Activated B cell treated with CpG ODN at 0.5 μM for 24 hours (primary cell): ENCODE measurements at regions not wholly inside any gene's neighbourhood (a gene's known extent, or its start where the extent isn't known, plus 50 kb on each side); places are given as distances from the start of the nearest gene placed in this dataset.

ENCODE experiments used
- ATAC-seq: fragments of 200-7000 bp; cut with Tn5 transposase; one replicate; pipeline ENCODE4 v1.10.0; 2021; ENCODE audit warnings: low read depth, mild to moderate bottlenecking, moderate library complexity
- CTCF ChIA-PET: fragments of 350-600 bp; sonication (Branson Sonifier 250); formaldehyde crosslinking; loops from one replicate; lab custom pipeline; 2021; ENCODE audit warnings: antibody characterized with exemption; lab: Charles Lee
- POLR2A ChIA-PET: fragments of 350-600 bp; sonication (Branson Sonifier 250); formaldehyde crosslinking; loops from one replicate; lab custom pipeline; 2021; ENCODE audit warnings: antibody characterized with exemption; lab: Charles Lee
- DNase-seq: peaks from one replicate; pipeline ENCODE4 v3.0.0; 2022
- H3K27ac Mint-ChIP-seq: one replicate; pipeline ENCODE4 v1.8.0; 2020; ENCODE audit warnings: mixed read lengths
- H3K27me3 Mint-ChIP-seq: one replicate; pipeline ENCODE4 v1.8.0; 2021; ENCODE audit warnings: mixed read lengths
- H3K36me3 Mint-ChIP-seq: one replicate; pipeline ENCODE4 v1.8.0; 2021; ENCODE audit warnings: low read depth, mixed read lengths
- H3K4me1 Mint-ChIP-seq: one replicate; pipeline ENCODE4 v1.8.0; 2021; ENCODE audit warnings: mixed read lengths
- H3K4me3 Mint-ChIP-seq: one replicate; pipeline ENCODE4 v1.8.0; 2020; ENCODE audit warnings: mild to moderate bottlenecking, mixed read lengths
- H3K9me3 Mint-ChIP-seq: one replicate; pipeline ENCODE4 v1.8.0; 2020; ENCODE audit warnings: mixed read lengths
- CTCF ChIP-seq: fragments of 200-600 bp; IDR thresholded peaks from one replicate; pipeline ENCODE4 v1.8.0; 2022; ENCODE audit warnings: antibody characterized with exemption, mild to moderate bottlenecking
- intact Hi-C: fragments of 100-400 bp; cut with micrococcal nuclease; formaldehyde crosslinking; loops from one replicate; pipeline ENCODE4 v1.15.1; 2024

- Mint-ChIP-seq H3K27ac (no peak overlapping the region), H3K9me3 (no peaks in the 10 kb centered on the region), H3K27me3 (no peaks in the 10 kb centered on the region), H3K4me1 (no peaks in the 10 kb centered on the region), H3K36me3 (no peaks in the 10 kb centered on the region), H3K4me3 (no peak overlapping the region)
- intact Hi-C loops = no loop called here
- no peak for DNase-seq
- ATAC-seq = no peak
- POLR2A ChIA-PET = no interaction called here
- CTCF ChIA-PET = no interaction called here
- no peak for TF ChIP-seq CTCF
Observed at GRCh38 chr1:232447125-232447524, 182.8 kb downstream of the SIPA1L2 start.

- ATAC-seq (no peak), DNase-seq (no peak)
- intact Hi-C loops = no loop called here
- TF ChIP-seq CTCF = no peak
- ChIA-PET CTCF (no interaction called here), POLR2A (no interaction called here)
- no peaks in the 10 kb centered on the region for H3K27me3 Mint-ChIP-seq
- H3K36me3 Mint-ChIP-seq = no peaks in the 10 kb centered on the region
- no peaks in the 10 kb centered on the region for H3K9me3 Mint-ChIP-seq
- H3K4me3 Mint-ChIP-seq = no peak overlapping the region
- H3K27ac Mint-ChIP-seq = no peak overlapping the region
- no peaks in the 10 kb centered on the region for H3K4me1 Mint-ChIP-seq
Observed at GRCh38 chr1:232445361-232446106, 184.4 kb downstream of the SIPA1L2 start.

GRCh38 chr1:232443372-232443771 is 186.6 kb downstream of the SIPA1L2 start:
- ChIA-PET CTCF (no interaction called here), POLR2A (no interaction called here)
- no peak for ATAC-seq
- intact Hi-C loops = no loop called here
- H3K36me3 Mint-ChIP-seq = no peaks in the 10 kb centered on the region
- no peak for DNase-seq
- H3K4me1 Mint-ChIP-seq = no peaks in the 10 kb centered on the region
- H3K27me3 Mint-ChIP-seq = no peaks in the 10 kb centered on the region
- H3K4me3 Mint-ChIP-seq = no peak overlapping the region
- no peaks in the 10 kb centered on the region for H3K9me3 Mint-ChIP-seq
- no peak for TF ChIP-seq CTCF
- H3K27ac Mint-ChIP-seq = no peak overlapping the region

- Mint-ChIP-seq H3K4me1 (no peaks in the 10 kb centered on the region), H3K9me3 (no peaks in the 10 kb centered on the region), H3K4me3 (no peak overlapping the region), H3K27me3 (no peaks in the 10 kb centered on the region), H3K27ac (no peak overlapping the region), H3K36me3 (no peaks in the 10 kb centered on the region)
- DNase-seq (no peak), ATAC-seq (no peak)
- POLR2A ChIA-PET = no interaction called here
- intact Hi-C loops = no loop called here
- no peak for TF ChIP-seq CTCF
- CTCF ChIA-PET = no interaction called here
Observed at GRCh38 chr1:232441036-232441411, 188.9 kb downstream of the SIPA1L2 start.

- Mint-ChIP-seq H3K4me1 (no peaks in the 10 kb centered on the region), H3K27ac (no peak overlapping the region), H3K36me3 (no peaks in the 10 kb centered on the region), H3K4me3 (no peak overlapping the region), H3K27me3 (no peaks in the 10 kb centered on the region), H3K9me3 (no peaks in the 10 kb centered on the region)
- no peak for TF ChIP-seq CTCF
- DNase-seq = no peak
- POLR2A ChIA-PET = no interaction called here
- CTCF ChIA-PET = no interaction called here
- intact Hi-C loops = no loop called here
- no peak for ATAC-seq
Observed at GRCh38 chr1:232440325-232441035, 189.5 kb downstream of the SIPA1L2 start.
